Glutamatergic neuron (in vitro differentiated cells): ENCODE measurements at regions not wholly inside any gene's neighbourhood (a gene's known extent, or its start where the extent isn't known, plus 50 kb on each side); places are given as distances from the start of the nearest gene placed in this dataset.

ENCODE experiments used
- DNase-seq: peaks from one replicate; pipeline ENCODE4 v3.0.0; 2022
- H3K27ac Mint-ChIP-seq: one replicate; pipeline ENCODE4 v1.8.0; 2020; ENCODE audit warnings: mild to moderate bottlenecking, mixed read lengths, inconsistent platforms; ENCODE audit not compliant: unreplicated experiment
- H3K27me3 Mint-ChIP-seq: one replicate; pipeline ENCODE4 v1.8.0; 2020; ENCODE audit warnings: mild to moderate bottlenecking, moderate library complexity, mixed read lengths, inconsistent platforms; ENCODE audit not compliant: unreplicated experiment
- H3K36me3 Mint-ChIP-seq: one replicate; pipeline ENCODE4 v1.8.0; 2020; ENCODE audit warnings: mild to moderate bottlenecking, mixed read lengths, inconsistent platforms; ENCODE audit not compliant: unreplicated experiment
- H3K4me1 Mint-ChIP-seq: one replicate; pipeline ENCODE4 v1.8.0; 2020; ENCODE audit warnings: mild to moderate bottlenecking, low read depth, mixed read lengths, inconsistent platforms; ENCODE audit not compliant: unreplicated experiment
- H3K4me3 Mint-ChIP-seq: one replicate; pipeline ENCODE4 v1.8.0; 2020; ENCODE audit warnings: mild to moderate bottlenecking, mixed read lengths, inconsistent platforms; ENCODE audit not compliant: unreplicated experiment
- H3K9me3 Mint-ChIP-seq: one replicate; pipeline ENCODE4 v1.8.0; 2020; ENCODE audit warnings: mild to moderate bottlenecking, moderate library complexity, mixed read lengths, inconsistent platforms; ENCODE audit not compliant: unreplicated experiment
- TF ChIP-seq, protein P1 (sequence below): fragments of 200-600 bp; sonication (generic); IDR thresholded peaks from one replicate; pipeline ENCODE4 v1.5.0; 2021; ENCODE audit not compliant: partially characterized antibody, unreplicated experiment

DNA sequence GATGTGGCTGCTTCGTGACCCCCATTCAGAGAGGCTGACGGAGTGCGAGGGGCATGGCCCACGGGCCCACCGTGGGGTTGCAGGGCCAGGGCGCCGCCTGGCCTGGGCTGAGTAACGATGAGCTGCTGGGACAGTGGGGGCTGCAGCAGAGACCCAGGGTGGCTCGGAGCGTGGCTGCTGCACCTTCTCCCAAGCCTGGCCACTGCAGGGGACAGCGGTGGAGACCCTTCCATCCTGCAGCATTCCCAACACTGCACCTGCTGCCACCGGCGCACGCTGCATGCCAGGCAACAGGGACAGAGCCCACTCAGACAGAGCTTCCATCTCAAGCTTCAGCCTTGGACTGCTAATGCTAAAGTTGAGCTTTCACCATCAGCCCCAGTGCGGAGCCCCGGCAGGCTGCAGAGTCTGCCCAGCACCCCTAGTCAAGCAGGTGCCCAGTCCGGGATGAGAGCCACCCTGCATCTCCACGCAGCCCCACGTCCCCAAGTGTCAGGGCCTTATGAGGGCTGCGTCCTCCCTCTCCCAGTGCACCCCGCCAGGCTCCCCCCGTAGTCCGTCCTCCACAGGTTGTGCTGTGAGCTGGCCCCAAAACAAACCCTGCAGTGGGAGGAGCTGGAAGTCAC lies 89.4 kb upstream of the AFDN start:
- Mint-ChIP-seq H3K4me1 (peaks cover 9% of the 10 kb centered on the region), H3K27ac (no peak overlapping the region), H3K9me3 (peaks cover 8% of the 10 kb centered on the region), H3K27me3 (peaks cover 5% of the 10 kb centered on the region), H3K4me3 (no peak overlapping the region), H3K36me3 (peaks cover 4% of the 10 kb centered on the region)
- DNase-seq, result no peak
- TF ChIP-seq, protein P1, sequence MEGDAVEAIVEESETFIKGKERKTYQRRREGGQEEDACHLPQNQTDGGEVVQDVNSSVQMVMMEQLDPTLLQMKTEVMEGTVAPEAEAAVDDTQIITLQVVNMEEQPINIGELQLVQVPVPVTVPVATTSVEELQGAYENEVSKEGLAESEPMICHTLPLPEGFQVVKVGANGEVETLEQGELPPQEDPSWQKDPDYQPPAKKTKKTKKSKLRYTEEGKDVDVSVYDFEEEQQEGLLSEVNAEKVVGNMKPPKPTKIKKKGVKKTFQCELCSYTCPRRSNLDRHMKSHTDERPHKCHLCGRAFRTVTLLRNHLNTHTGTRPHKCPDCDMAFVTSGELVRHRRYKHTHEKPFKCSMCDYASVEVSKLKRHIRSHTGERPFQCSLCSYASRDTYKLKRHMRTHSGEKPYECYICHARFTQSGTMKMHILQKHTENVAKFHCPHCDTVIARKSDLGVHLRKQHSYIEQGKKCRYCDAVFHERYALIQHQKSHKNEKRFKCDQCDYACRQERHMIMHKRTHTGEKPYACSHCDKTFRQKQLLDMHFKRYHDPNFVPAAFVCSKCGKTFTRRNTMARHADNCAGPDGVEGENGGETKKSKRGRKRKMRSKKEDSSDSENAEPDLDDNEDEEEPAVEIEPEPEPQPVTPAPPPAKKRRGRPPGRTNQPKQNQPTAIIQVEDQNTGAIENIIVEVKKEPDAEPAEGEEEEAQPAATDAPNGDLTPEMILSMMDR, result no peak

DNA sequence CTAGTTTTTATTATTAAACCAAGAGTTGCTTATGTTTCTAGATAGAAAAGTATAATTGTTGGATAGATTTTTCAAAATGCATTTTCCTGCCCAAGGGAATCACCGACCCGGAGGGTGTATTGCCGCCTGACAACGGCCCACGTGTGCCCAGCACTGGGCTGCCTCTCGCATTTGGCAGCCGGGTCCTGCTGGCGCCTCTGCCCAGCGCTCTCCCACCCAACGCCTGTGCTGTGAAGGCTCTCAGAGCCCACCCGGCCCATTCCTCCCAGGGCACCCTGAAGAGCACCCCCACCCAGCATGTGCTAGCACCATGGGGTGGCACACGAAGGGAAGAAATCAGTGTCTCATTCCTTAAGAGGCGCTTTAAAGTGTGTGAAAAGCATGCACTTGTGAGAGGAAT lies 88.3 kb upstream of the AFDN start:
- H3K4me1 Mint-ChIP-seq, result peaks cover 9% of the 10 kb centered on the region
- no peaks in the 10 kb centered on the region for H3K36me3 Mint-ChIP-seq
- no peak overlapping the region for H3K4me3 Mint-ChIP-seq
- peaks cover 3% of the 10 kb centered on the region for H3K27me3 Mint-ChIP-seq
- TF ChIP-seq, protein P1, result no peak
- no peak for DNase-seq
- no peak overlapping the region for H3K27ac Mint-ChIP-seq
- peaks cover 5% of the 10 kb centered on the region for H3K9me3 Mint-ChIP-seq

- TF ChIP-seq, protein P1, result no peak
- no peaks in the 10 kb centered on the region for H3K27me3 Mint-ChIP-seq
- DNase-seq, result no peak
- peaks cover 1% of the 10 kb centered on the region for H3K9me3 Mint-ChIP-seq
- H3K4me3 Mint-ChIP-seq, result no peak overlapping the region
- no peaks in the 10 kb centered on the region for H3K36me3 Mint-ChIP-seq
- peaks cover 5% of the 10 kb centered on the region for H3K4me1 Mint-ChIP-seq
- H3K27ac Mint-ChIP-seq, result no peak overlapping the region
Measured at GRCh38 chr6:167739721-167740475, 86.8 kb upstream of the AFDN start.

- H3K4me3 Mint-ChIP-seq, result no peak overlapping the region
- H3K4me1 Mint-ChIP-seq, result peaks cover 8% of the 10 kb centered on the region
- H3K9me3 Mint-ChIP-seq, result no peaks in the 10 kb centered on the region
- no peak for DNase-seq
- TF ChIP-seq, protein P1, result no peak
- H3K27ac Mint-ChIP-seq, result no peak overlapping the region
- no peaks in the 10 kb centered on the region for H3K27me3 Mint-ChIP-seq
- H3K36me3 Mint-ChIP-seq, result no peaks in the 10 kb centered on the region
Measured at GRCh38 chr6:167742719-167743303, 83.9 kb upstream of the AFDN start.
